SH-SY5Y (cell line): ENCODE measurements at regions not wholly inside any gene's neighbourhood (a gene's known extent, or its start where the extent isn't known, plus 50 kb on each side); places are given as distances from the start of the nearest gene placed in this dataset.

ENCODE experiments used
- GATA2 ChIP-seq: IDR thresholded peaks from 2 replicates; pipeline ENCODE4 v1.6.1; 2011; ENCODE audit warnings: mild to moderate bottlenecking, low read depth, low read length
- GATA3 ChIP-seq: IDR thresholded peaks from 2 replicates; pipeline ENCODE4 v1.6.1; 2011; ENCODE audit warnings: low read depth, mild to moderate bottlenecking, low read length, moderate library complexity

DNA sequence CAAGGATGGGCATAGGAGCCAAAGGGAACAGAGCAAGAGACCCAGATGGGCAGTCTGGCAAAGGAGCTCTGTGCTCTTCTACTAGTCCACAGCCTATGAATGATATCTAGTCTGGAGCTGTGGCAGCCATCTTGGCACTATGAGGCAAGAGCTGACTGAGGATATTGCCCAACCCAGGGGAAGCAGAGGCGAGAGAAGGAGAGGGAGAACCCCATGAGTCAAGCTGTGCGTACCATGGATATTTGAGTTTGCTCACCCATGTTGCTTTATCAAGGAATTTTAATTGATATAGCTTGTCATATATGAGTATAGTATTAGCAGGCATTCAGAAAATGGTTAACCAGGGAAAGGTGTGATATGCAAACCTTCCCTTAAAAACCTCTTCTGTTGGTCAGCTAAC is 420.9 kb downstream of the PRDM2 start:
- TF ChIP-seq GATA3 (no peak), GATA2 (no peak)

DNA sequence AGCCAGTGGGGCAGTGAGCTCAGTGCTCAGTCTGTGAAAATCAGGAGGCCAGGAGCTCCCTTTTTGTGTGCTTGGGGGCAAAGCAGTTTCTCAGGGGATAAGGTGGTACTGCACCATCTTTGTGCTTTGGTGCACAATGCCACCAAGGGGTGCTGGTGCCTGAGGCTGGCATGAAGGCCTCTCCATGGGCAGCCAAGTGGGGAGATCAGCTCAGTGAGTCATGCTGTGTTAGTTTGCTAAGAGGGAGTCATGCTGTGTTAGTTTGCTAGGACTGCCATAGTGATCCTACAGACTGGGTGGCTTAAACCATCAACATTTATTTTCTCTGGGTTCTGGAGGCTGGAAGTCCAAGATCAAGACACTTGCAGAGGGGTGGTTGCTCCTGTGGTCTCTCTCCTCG is 428.1 kb downstream of the PRDM2 start:
- no peak for TF ChIP-seq GATA2

DNA sequence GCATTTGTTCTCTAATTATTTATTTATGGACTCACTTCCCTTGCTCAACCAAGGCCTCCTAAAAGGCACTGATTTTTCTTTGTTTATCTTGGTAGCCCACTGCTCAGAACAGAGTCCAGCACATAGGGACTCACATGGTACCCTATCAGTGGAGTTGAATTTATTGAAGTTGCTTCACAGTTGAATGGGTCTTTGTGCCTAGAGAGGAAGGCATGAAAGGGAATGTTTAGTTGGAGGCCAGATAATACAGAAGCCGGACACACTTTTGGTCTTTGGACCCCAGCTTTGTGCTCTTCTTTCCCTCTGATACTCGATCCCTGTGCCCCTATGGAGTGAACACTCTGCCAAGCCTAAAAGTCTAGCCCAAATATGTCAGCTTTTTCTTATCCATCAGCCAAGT is 429.0 kb downstream of the PRDM2 start:
- TF ChIP-seq GATA3: no peak
- no peak for TF ChIP-seq GATA2

DNA sequence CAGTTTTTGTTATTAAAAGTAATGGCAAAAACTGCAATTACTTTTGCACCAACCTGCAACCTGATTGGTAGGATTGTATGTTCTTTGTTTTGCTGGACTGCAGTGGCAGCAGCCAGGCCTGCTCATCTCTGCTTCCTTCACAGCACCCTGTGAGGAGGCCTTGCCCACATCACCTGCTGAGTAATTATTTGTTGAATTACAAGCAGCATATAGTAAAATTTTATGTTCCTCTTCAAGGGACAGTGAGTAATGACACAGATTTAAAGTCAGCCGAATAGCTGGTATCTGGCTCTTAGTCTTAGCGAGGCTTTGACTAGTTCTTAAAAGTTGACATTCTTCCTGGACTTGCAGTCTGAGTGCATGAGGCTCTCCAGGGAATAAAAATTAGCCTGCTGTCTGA is 435.1 kb downstream of the PRDM2 start:
- TF ChIP-seq GATA3 (no peak), GATA2 (no peak)

DNA sequence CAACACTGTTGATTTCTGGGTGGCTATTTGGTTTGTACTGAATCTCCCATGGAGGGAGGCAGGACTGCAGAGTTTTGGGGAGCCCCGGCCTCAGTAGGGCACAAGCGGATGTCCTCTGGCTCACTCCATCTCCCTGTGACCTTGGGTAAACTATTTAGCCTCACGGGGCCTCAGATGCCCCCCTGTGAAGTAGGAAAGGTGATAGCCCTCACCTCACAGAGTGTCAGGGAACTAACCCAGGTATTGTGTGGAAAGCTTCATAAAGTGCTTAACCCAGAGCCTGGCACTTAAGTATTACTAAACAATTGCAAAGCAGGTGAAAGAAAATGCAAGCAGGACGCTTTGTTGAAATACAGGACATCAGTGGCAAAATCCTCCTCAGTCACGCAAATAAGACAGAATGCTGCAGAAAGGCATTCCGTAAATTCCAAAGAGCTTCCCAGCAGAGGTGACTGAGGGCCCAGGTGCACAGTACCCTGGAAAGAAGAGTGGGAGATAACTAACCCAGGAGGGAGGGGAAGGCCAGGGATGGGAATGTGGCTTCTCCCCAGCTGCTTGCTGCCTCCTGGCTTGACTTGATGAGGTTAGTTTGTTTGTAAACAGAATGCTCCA is 436.3 kb downstream of the PRDM2 start:
- TF ChIP-seq GATA2: no peak
- TF ChIP-seq GATA3: no peak

DNA sequence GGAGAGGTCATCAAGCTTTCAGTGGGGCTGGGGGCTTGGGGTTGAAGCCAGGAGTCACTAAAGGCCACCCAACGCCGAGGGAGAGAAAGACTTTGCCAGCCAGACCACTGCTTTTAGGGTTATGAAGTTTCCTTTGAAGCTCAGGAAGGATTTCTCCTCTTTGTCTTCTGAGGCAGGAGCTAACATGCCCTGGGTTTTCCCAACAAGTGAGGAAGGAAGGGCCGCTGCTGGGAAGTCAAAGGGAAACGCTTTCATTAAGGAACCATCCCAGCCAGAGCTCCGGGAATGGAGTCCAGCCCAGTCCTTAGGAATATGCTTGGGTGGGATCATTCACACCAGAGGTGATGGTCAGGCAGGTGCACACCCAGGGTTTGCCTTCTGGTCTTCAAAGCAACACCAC is 436.9 kb downstream of the PRDM2 start:
- TF ChIP-seq GATA2 (no peak), GATA3 (no peak)

DNA sequence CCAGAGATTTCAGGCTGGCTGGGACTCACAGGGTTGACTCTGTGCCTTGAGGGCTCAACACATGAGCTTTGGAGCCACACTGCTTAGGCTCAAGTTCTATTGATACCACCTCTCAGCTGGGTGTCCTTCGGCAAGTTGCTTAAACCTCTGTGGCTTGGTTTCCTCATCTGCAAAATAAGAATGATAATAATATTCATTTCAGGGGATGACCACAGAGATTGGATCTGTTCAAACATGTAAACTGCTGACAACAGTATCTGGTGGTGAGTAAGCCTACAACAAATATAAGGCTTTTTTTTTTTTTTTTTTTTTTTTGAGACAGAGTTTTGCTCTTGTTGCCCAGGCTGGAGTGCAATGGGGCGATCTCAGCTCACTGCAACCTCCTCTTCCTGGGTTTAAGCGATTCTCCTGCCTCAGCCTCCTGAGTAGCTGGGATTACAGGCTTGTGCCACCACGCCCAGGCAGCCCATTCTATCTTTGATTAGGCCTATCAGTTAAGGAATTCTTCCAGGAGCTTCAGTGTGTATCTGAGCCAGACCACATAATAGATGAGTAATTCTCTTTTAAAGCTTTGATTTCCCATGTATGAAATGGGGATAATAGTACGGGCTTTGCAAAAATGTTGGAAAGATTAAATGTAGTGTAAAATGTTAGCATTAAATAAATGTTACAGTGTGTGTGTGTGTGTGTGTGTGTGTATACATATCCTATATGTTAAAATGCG is 437.6 kb downstream of the PRDM2 start:
- no peak for TF ChIP-seq GATA3
- TF ChIP-seq GATA2: no peak

DNA sequence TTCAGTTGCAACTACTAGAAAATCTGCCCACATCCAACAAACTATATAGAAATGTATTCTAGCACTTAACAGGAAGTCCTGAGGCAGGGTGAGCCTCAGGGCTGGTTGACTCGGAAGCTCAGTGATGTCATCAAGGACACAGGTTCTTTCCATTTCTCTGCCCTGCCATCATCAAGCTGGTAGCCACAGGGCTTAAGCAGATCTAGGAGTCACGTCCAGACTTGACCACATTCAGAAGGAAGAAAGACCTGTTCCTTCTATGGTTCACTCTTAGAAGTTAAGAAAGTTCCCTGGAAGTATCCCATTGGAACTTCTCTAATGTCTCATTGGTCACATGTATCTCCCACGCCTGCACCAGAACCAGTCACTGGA is 438.1 kb downstream of the PRDM2 start:
- TF ChIP-seq GATA3 (no peak), GATA2 (no peak)

DNA sequence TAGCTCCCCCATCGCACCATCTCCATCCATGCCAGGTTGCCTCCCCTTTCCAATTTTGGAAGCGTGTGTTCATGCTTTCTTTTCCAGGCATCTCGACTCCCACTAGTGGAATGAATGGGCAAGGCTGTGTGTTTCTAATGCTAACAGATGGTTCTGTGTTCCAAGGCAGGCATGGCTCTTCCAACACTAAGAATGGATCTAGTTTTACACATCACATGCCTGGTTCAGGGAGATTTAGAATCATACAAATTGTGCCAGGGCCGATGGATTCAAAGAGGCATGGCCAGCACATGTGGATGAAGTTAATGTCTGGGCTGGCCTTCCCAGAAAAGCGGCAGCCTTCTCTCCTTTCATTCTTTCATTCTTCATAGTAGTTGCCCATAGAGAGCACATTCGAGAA is 438.7 kb downstream of the PRDM2 start:
- TF ChIP-seq GATA3 (no peak), GATA2 (no peak)

DNA sequence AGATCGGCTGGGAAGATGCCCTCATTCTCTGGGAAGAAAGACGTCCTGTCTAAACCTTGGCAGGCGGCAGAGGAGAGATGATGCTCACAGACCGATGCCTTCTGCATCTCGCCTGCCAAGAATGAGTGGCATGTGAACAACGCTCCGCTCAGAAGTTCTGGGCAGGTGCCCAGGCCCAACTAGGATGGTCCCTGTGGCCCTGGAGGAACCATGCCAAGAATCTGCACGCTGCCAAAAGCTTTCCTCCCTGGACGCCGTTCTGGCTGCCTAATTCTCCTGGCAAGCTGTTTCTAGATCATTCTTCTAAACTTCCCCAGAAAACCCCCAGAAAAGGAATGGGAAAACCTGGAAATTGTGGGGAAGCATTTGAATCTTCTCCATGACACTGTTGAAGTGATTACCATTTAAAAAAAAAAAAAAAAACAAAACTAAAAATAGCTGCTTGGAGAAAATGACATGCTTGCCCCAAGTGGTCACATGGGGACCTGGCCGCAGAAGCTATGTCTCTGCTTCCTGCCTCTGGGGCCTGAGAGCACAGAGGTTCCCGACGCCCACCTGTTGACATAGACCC is 440.9 kb downstream of the PRDM2 start:
- TF ChIP-seq GATA2: no peak
- no peak for TF ChIP-seq GATA3

DNA sequence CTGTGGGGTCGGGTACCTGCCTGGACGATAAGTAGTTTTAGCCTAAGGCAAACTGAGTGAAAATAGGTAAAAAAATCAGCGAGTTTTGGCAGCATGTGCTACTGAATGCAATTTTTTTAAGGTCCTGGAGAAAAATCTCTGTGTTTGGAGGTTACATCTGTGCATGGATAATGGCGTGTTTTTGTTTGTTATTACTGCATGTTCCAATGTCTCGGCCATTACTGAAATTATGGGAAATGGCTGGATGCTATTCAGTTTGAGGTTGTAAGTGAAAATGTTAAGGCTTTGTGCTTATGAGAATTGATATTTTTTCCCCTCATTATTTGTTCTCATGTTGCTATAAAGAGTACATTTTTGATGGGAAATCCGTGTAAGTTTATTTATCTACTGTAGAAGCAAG is 441.7 kb downstream of the PRDM2 start:
- TF ChIP-seq GATA3 (no peak), GATA2 (no peak)

DNA sequence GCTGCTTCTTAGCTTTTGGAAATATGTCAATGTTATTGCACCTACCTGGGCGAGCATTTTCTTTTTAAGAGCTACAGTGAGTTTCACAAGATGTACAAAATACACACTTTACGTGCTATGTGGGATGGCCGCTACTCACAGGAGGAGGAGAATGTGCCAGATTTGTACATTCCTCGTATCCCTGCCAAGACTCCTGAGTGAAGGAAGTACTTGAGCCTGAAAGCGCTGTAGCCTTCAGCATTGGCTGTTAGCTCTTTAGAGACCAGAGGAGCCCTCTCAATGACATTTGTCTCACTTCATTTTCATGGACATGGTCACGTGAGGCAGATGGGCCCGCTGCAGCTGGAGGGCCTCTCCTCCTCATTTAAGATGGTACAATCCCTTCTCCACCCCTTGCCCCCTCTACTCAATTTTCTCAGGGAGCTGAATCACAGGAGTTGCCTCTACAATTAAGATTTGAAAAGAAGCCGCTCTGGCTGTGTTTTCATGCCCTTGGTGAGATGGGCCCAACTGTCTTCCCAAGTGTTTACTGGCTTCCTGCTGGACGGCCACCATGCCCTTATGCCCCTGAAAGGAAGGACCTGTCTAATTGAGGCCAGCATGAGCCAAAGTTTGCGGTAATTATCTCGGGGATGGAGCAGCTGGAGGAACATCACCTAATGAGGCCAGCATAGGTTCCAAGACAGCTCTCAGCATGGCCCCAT is 442.6 kb downstream of the PRDM2 start:
- TF ChIP-seq GATA2: no peak
- TF ChIP-seq GATA3: no peak

DNA sequence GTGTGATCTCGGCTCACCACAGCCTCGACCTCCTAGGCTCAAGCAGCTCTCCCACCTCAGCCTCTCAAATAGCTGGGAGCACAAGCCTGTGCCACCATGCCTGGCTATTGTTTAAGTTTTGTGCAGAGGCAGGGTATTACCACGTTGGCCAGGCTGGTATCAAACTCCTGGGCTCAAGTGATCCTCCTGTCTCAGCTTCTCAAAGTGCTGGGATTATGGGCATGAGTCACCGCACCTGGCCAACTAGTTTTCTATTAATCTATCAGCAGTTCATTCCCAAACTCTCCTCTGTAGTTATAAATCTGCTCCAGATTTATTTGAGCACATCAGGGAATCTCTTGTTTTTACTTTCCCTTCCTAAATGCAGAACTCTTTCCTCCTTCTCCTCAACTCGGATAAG is 443.8 kb downstream of the PRDM2 start:
- TF ChIP-seq GATA3 (no peak), GATA2 (no peak)

DNA sequence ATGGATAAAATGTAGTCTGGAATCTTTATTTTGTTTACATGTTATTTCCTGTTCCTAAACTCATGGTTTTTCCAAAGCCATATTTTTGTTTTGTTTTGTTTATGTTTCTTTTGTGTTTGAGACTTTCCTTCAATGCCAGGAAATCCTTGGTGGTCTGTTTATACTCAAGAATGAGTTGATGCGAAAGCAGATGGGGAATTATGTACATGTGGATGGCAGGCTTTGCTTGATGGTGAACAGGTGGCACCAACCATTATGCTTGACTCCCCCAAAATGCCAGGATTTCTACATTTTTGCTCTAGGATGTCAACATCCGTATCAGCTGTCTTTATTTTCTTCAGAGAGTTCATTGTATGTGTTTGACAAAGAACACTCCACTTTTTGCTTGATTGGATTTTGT is 448.5 kb downstream of the PRDM2 start:
- no peak for TF ChIP-seq GATA2

DNA sequence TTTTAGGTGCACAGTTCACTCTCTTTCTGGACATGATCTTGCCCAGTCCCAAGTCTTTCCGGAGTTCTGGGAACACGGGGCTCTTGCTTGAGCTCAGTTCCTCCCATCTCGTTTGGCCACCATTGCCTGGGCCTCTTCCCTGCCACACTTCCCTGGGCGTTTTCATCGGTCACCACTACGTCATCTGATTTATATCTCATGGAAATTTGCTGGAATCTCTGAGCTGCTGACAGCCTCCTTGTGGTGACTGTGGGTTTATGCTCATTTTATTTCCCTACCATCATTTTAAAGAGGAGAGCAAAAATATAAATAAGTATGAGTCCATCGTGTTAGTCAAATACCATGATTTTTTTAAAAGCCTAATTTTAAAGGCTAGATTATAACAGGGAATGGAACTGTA is 449.1 kb upstream of the KAZN start:
- no peak for TF ChIP-seq GATA2
- TF ChIP-seq GATA3: no peak
